Neural cell (in vitro differentiated cells): ENCODE measurements at regions not wholly inside any gene's neighbourhood (a gene's known extent, or its start where the extent isn't known, plus 50 kb on each side); places are given as distances from the start of the nearest gene placed in this dataset.

Experiments
- CTCF ChIP-seq: fragments of 450-650 bp; IDR thresholded peaks from 2 replicates; pipeline ENCODE4 v1.5.1; 2014; ENCODE audit warnings: antibody characterized with exemption, mild to moderate bottlenecking, moderate library complexity; ENCODE audit not compliant: poor library complexity, severe bottlenecking
- EP300 ChIP-seq: fragments of 450-650 bp; conservative IDR thresholded peaks from 2 replicates; pipeline ENCODE4 v1.6.1; 2014; ENCODE audit warnings: antibody characterized with exemption, mild to moderate bottlenecking, moderate library complexity; ENCODE audit not compliant: poor library complexity, severe bottlenecking
- EZH2 ChIP-seq: fragments of 200-600, 300-800 bp; shearing (Covaris generic), sonication (generic); IDR thresholded peaks from 2 replicates; pipeline ENCODE4 v1.6.1; 2014; ENCODE audit warnings: antibody characterized with exemption, low read length, borderline replicate concordance, mild to moderate bottlenecking; ENCODE audit not compliant: insufficient read depth, poor library complexity, severe bottlenecking
- POLR2AphosphoS5 ChIP-seq: IDR thresholded peaks from 2 replicates; pipeline ENCODE4 v1.6.1; 2012
- RAD21 ChIP-seq: fragments of 450-650 bp; conservative IDR thresholded peaks from 2 replicates; pipeline ENCODE4 v1.6.1; 2014; ENCODE audit warnings: antibody characterized with exemption, mild to moderate bottlenecking, moderate library complexity
- SMC3 ChIP-seq: fragments of 450-650 bp; conservative IDR thresholded peaks from 2 replicates; pipeline ENCODE4 v1.6.1; 2014; ENCODE audit warnings: antibody characterized with exemption, mild to moderate bottlenecking, moderate library complexity; ENCODE audit not compliant: poor library complexity
- TAF1 ChIP-seq: IDR thresholded peaks from 2 replicates; pipeline ENCODE4 v1.6.1; 2012; ENCODE audit warnings: low read depth

- TF ChIP-seq TAF1 (no peak), SMC3 (no peak), CTCF (no peak), RAD21 (no peak), EP300 (peak; percentile 97), EZH2 (no peak), POLR2AphosphoS5 (peak; percentile 88)
Observed at GRCh38 chr10:2366264-2366931, 629.1 kb upstream of the ADARB2 start.
